ENCODE measurements at regions not wholly inside any gene's neighbourhood (a gene's known extent, or its start where the extent isn't known, plus 50 kb on each side); places are given as distances from the start of the nearest gene placed in this dataset.

DNA sequence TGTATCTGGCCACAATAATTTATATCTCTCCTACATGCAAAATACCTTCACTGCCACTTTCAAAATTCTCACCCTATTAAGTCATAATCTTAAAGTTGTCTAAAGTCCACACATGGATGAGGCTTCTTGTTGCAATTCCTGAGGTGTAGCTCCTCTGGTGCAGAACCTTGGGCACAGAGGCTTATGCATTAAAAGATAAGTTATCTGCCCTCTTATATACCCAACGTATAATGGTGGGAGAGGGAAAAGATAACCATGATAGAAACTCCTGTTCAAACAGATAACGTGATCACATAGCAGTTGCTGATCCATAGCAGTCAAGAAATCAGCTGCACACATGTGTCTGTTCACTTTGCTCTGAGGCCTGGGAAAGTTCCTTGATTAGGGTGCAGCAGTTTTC lies 1767.0 kb downstream of the MAT2B start:
- TF ChIP-seq POLR2A (IDR thresholded peaks at IDR 0.05) = no peak
- TF ChIP-seq, protein P1, sequence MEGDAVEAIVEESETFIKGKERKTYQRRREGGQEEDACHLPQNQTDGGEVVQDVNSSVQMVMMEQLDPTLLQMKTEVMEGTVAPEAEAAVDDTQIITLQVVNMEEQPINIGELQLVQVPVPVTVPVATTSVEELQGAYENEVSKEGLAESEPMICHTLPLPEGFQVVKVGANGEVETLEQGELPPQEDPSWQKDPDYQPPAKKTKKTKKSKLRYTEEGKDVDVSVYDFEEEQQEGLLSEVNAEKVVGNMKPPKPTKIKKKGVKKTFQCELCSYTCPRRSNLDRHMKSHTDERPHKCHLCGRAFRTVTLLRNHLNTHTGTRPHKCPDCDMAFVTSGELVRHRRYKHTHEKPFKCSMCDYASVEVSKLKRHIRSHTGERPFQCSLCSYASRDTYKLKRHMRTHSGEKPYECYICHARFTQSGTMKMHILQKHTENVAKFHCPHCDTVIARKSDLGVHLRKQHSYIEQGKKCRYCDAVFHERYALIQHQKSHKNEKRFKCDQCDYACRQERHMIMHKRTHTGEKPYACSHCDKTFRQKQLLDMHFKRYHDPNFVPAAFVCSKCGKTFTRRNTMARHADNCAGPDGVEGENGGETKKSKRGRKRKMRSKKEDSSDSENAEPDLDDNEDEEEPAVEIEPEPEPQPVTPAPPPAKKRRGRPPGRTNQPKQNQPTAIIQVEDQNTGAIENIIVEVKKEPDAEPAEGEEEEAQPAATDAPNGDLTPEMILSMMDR (IDR thresholded peaks at IDR 0.05) = no peak
